HAP-1 (cell line): ENCODE measurements at regions not wholly inside any gene's neighbourhood (a gene's known extent, or its start where the extent isn't known, plus 50 kb on each side); places are given as distances from the start of the nearest gene placed in this dataset.
A peak's percentile ranks its signal among the peaks of the same experiment; 100 is the strongest.
"Not testable (repeated sequence)": the region's sequence is repeated elsewhere in the genome, so short reads cannot be mapped to it uniquely, and the experiment has no call there.

Experiments used
- DNase-seq, 2 experiments: peaks; one replicate each; pipeline ENCODE4 v3.0.0-alpha.2; 2016 to 2020; ENCODE audit warnings: low spot score in 2 of 2
- H3K27me3 ChIP-seq: fragments of 250-450 bp; sonication (Bioruptor Pico); 2 replicates; pipeline ENCODE4 v1.5.1; 2020; ENCODE audit warnings: low read depth, mild to moderate bottlenecking, moderate library complexity
- H3K36me3 ChIP-seq: fragments of 250-450 bp; sonication (Bioruptor Pico); replicated peaks from 2 replicates; pipeline ENCODE4 v1.5.1; 2020; ENCODE audit warnings: mild to moderate bottlenecking
- H3K4me1 ChIP-seq: fragments of 250-450 bp; sonication (Bioruptor Pico); 2 replicates; pipeline ENCODE4 v1.5.1; 2020; ENCODE audit warnings: mild to moderate bottlenecking
- H3K4me3 ChIP-seq: fragments of 250-450 bp; sonication (Bioruptor Pico); 2 replicates; pipeline ENCODE4 v1.5.1; 2020; ENCODE audit warnings: mild to moderate bottlenecking, moderate library complexity
- H3K9me3 ChIP-seq: fragments of 250-450 bp; sonication (Bioruptor Pico); 2 replicates; pipeline ENCODE4 v1.5.1; 2020; ENCODE audit warnings: mild to moderate bottlenecking, moderate library complexity
- in situ Hi-C: fragments of 300-500 bp; cut with MboI; formaldehyde crosslinking; loops from 3 replicates; pipeline ENCODE4 v1.14.3; 2020; ENCODE audit warnings: low sequenced_read_pairs, inconsistent platforms, mixed read lengths

- DNase-seq, result no peak
- H3K9me3 ChIP-seq, result no peaks in the 10 kb centered on the region
- in situ Hi-C loops, result no loop called here
These were observed 273.8 kb upstream of the IRX4 start for GRCh38 chr5:2156358-2157059.

DNA sequence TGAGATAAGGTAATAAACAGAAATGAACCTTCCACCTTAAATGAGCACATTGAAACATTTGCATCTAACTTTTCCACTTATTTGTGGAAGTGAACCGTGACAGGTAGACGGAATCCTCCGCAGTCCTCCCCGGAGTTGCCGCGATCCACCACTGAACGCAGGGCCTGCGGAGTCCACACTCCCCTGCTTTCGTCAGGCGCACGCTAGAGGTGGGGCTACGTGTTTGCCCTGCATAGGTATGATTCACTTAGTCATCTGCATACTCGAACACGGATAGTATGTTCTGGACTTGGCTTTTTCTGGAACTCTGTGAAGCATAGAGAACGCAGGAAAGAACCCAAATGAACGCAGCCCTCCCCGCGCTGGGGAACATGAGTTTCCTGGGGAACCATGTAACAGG is 272.8 kb upstream of the IRX4 start:
- no peak for DNase-seq
- Histone ChIP-seq H3K36me3 (no peaks in the 10 kb centered on the region), H3K9me3 (no peaks in the 10 kb centered on the region), H3K4me1 (no peaks in the 10 kb centered on the region), H3K27me3 (no peaks in the 10 kb centered on the region), H3K4me3 (no peak overlapping the region)
- in situ Hi-C loops, result no loop called here

More at GRCh38 chr5:2156358-2157059, 273.8 kb upstream of the IRX4 start:
- H3K4me1 ChIP-seq, result no peaks in the 10 kb centered on the region
- H3K27me3 ChIP-seq, result no peaks in the 10 kb centered on the region
- no peaks in the 10 kb centered on the region for H3K36me3 ChIP-seq
- H3K4me3 ChIP-seq, result no peak overlapping the region

DNA sequence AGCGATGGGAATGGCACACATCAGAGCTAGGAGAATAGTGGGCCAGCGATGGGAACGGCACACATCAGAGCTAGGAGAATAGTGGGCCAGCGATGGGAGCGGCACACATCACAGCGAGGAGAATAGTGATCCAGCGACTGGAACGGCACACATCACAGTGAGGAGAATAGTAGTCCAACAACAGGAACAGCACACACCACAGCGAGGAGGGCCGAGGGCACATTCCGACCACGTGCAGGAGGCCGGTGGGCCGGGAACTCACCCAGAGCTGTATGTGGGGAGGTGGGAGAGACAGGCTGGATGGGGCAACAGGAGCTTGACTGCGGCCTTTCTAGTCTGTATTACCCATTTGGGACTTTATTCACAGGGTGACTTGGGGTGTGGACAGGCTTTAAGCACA is 271.1 kb upstream of the IRX4 start:
- DNase-seq, result no peak
- no peaks in the 10 kb centered on the region for H3K9me3 ChIP-seq
- H3K4me1 ChIP-seq, result no peaks in the 10 kb centered on the region
- H3K4me3 ChIP-seq, result no peak overlapping the region
- H3K36me3 ChIP-seq, result no peaks in the 10 kb centered on the region
- in situ Hi-C loops, result no loop called here
- no peaks in the 10 kb centered on the region for H3K27me3 ChIP-seq

DNA sequence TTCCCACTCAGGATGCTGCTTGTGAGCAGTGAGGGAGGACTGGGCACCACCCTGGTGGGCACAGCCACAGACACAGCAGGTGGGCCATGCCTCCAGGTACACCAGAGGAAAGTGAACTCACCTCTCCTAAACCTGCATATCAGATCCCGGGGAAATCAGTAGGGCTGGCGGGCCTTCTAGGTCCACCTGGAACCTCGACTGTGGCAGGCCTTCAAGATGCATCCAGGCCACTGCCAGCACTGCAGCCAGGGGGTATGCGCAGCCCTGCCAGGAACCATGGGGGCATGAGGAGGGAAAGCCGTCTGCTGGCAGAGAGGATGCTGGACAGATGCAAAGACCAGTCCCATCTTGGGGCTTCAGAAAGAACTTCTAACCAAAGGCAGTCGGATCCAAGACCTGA is 270.6 kb upstream of the IRX4 start:
- no peaks in the 10 kb centered on the region for H3K27me3 ChIP-seq
- no peak for DNase-seq
- in situ Hi-C loops, result no loop called here
- H3K4me1 ChIP-seq, result no peaks in the 10 kb centered on the region
- H3K36me3 ChIP-seq, result no peaks in the 10 kb centered on the region
- H3K4me3 ChIP-seq, result no peak overlapping the region
- H3K9me3 ChIP-seq, result no peaks in the 10 kb centered on the region

DNA sequence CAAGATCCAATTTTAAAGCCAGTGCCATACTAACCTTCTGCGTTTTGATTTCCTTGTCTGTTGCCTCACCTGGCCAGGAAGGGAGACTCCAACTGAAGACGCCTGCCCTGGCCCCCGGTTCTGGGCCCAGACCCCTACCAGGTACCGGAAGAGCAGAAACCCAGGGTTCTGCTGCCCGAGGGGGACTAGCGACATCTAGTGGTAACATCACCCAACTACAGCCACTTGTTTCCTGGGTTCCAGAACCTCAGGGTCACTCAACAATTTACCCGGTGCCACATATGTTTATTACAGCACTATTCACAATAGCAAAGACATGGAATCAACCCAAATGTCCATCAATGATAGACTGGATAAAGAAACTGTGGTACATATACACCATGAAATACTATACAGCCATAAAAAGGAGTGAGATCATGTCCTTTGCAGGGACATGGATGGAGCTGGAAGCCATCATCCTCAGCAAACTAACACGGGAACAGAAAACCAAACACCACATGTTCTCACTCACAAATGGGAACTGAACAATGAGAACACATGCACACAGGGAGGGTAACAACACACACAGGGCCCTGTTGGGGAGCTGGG is 268.7 kb upstream of the IRX4 start:
- in situ Hi-C loops, H3K4me1 ChIP-seq, H3K27me3 ChIP-seq, H3K4me3 ChIP-seq, H3K36me3 ChIP-seq, H3K9me3 ChIP-seq: not testable (repeated sequence)
- peak in 1 of 2 experiments; percentile 21 for DNase-seq

DNA sequence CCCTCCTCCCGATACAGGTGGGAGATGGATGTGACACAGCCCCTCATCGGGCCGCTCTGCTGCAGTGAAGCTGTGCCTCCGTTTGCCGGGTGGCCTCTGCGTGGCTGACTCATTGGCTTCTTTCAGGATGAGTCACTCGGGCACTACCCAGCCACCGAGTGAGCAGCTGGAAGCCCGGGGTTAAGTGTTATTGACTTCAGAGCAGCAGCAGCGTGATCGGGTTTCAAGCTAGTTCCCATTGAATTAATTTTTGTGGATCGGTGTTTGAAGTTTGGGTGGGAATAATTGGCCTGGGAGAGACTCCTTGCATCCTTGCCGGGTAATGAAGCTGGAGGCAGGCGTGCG is 266.4 kb upstream of the IRX4 start:
- no peaks in the 10 kb centered on the region for H3K4me1 ChIP-seq
- H3K27me3 ChIP-seq, result no peaks in the 10 kb centered on the region
- H3K4me3 ChIP-seq, result no peak overlapping the region
- no peaks in the 10 kb centered on the region for H3K36me3 ChIP-seq
- no peak for DNase-seq
- no peaks in the 10 kb centered on the region for H3K9me3 ChIP-seq
- in situ Hi-C loops, result no loop called here

DNA sequence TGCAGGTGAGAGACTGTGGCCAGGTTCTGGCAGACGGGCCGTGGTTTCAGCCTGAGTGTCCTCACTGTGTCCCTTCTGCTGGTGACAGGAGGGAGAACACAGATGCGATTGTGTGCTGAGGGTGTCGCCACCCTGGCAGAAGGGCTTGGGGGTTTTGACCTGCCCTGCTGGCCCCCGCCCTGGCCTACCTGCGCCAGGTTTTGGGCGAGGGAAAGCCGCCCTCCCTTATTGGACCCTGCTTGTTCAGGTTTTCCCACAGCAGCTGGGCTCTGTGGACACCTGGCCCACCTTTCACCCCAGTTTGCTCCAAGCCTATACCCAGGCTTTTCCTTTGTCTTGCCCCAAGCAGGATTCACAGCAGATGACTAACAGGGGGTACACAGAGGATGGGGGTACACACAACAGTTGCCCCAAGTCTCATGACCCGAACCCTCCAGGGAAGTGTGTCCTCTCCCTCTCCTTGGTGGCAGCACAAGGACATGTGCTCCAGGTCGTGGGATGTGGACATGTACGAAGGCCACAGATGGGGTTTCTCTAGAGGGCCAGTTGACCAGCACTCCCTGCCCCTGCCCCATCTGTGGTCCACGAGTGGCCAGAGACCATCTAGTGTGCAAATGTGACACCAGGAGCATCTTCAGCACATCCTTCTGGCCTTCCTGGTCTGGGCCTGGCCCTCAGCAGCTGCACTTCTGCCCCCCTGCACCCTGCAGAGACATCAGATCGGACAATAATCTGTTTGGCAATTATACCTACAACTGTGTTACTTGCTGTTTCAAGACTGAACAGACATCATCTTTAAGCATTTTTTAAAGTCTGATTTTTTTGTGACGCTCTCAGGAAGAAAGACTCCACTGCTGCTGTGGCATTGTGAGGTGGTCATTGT is 265.8 kb upstream of the IRX4 start:
- H3K4me1 ChIP-seq, result no peaks in the 10 kb centered on the region
- in situ Hi-C loops, result no loop called here
- H3K9me3 ChIP-seq, result no peaks in the 10 kb centered on the region
- DNase-seq, result no peak
- no peaks in the 10 kb centered on the region for H3K36me3 ChIP-seq
- H3K4me3 ChIP-seq, result no peak overlapping the region
- H3K27me3 ChIP-seq, result no peaks in the 10 kb centered on the region

DNA sequence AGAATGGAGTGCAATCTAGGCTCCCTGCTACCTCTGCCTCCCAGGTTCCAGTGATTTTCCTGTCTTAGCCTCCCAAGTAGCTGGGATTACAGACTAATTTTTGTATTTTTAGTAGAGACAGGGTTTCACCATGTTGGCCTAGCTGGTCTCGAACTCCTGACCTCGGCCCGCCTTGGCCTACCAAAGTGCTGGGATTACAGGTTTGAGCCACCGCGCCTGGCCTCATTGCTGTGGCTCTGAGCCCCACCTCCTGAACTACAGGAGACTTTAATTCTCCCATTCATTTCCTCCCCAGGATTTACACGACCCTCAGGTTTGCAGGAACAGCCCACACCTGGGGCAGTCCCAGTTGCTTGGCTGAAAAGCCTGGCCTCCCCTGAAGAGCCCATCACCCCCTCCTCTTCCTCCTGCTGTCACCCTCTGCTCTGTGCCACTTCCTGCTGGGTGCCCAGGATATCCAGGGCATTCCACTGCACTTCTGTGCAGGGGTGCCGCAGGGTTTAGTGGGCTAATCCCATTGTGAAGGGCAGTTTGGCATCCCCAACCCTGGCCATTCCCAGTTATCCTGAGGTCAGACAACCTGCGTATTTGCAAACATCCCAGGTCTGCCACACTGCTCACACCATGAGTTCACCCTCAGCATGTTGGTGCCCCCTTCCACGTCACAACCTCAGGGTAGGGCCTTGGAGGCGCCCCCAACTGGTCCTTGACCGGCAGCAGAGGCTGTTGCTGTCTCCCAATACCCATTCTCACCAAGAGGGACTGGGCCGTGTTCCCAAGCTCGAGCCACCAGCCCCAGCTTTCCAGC is 265.0 kb upstream of the IRX4 start:
- Histone ChIP-seq H3K36me3 (no peaks in the 10 kb centered on the region), H3K27me3 (no peaks in the 10 kb centered on the region)

DNA sequence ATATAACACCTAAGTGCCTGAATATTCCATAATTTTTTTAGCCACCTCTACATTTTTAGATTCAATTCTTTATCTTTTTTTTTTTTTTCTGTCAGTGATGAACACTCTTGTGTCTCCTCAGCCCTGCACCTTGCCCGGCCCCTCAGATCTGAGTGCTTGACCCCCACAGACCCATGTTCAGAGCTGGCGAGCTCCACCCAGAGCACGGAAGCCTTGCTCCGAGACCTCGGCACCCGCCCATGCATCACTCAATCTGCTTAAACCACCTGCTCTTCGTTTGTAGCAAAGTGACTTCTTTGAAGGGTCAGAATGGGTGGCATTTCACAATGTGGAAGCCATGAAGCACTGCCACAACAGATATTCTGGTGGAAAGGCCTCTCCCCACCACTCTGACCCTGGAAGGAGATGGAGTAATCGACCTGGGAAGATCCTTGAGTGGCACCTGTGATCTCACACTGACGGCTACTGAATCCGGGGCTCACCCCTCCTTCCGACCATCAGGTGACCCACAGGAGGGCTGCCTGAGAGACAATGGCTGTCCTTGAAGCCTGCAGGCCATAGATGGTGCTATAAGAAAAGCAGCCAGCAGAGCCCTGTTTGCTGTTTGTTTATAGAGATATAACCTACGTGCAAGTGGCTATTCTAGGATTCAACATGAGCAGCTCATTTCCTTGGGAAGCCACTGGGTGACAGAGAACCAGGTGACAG is 261.1 kb upstream of the IRX4 start:
- H3K27me3 ChIP-seq, result no peaks in the 10 kb centered on the region
- no peak for DNase-seq

More for the DNA sequence above, 265.0 kb upstream of the IRX4 start:
- DNase-seq, result no peak
- no peaks in the 10 kb centered on the region for H3K9me3 ChIP-seq
- no peak overlapping the region for H3K4me3 ChIP-seq
- in situ Hi-C loops, result no loop called here
- no peaks in the 10 kb centered on the region for H3K4me1 ChIP-seq

DNA sequence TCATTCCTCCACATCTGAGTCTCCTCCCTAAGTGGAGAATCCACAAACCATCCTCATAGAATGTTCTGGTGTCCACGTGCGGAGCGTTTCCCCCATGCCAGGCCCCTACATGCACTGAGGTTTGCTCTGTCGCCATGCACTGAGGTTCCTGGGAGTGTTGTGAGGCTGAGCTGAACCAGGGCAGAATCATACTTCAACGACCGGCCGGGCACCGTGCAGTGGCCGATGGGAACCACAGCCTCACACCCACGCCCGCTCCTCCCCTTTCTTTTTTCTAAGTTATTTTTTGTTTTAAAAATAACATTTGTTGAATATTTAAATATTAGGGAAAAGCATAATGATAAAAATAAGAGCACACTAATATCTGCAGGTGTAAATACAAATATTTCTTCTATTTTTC is 260.4 kb upstream of the IRX4 start:
- Histone ChIP-seq H3K27me3 (no peaks in the 10 kb centered on the region), H3K4me3 (no peak overlapping the region), H3K36me3 (no peaks in the 10 kb centered on the region), H3K9me3 (no peaks in the 10 kb centered on the region), H3K4me1 (no peaks in the 10 kb centered on the region)
- in situ Hi-C loops, result no loop called here
- DNase-seq, result no peak

More for the DNA sequence above, 261.1 kb upstream of the IRX4 start:
- Histone ChIP-seq H3K36me3 (no peaks in the 10 kb centered on the region), H3K4me1 (no peaks in the 10 kb centered on the region), H3K9me3 (no peaks in the 10 kb centered on the region), H3K4me3 (no peak overlapping the region)
- in situ Hi-C loops, result no loop called here

DNA sequence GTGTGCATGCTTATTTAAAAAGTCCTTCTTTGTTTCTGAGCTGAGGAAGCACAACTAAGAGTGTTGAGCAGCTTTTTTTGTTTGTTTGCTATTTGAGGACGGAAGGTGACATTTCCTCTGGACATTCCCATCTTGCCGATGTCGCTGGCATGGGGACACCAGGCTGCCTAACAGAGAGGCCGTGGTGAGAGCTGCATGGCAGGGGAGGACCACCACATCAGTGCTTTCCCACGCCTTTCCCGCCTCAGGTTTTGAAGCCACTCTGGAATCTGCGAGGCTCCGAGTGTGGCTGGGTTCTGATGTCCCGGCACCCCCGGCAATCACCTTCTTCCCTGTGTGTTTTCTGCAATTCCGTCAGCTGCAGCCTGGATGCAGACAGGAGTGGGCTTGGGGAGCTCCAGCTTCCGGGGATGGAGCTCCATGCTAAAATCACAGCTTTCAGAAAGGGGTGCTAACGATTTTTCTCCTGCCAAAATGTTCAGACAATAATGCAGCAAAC is 259.8 kb upstream of the IRX4 start:
- no peaks in the 10 kb centered on the region for H3K4me1 ChIP-seq
- H3K27me3 ChIP-seq, result no peaks in the 10 kb centered on the region
- in situ Hi-C loops, result no loop called here
- no peaks in the 10 kb centered on the region for H3K9me3 ChIP-seq
- no peak for DNase-seq
- H3K36me3 ChIP-seq, result no peaks in the 10 kb centered on the region
- H3K4me3 ChIP-seq, result no peak overlapping the region

GRCh38 chr5:2141254-2142000 is 258.7 kb upstream of the IRX4 start:
- no peaks in the 10 kb centered on the region for H3K27me3 ChIP-seq
- DNase-seq, result no peak
- H3K36me3 ChIP-seq, result no peaks in the 10 kb centered on the region
- no peaks in the 10 kb centered on the region for H3K4me1 ChIP-seq
- no peak overlapping the region for H3K4me3 ChIP-seq
- H3K9me3 ChIP-seq, result no peaks in the 10 kb centered on the region
- in situ Hi-C loops, result no loop called here
